ENCODE measurements at regions not wholly inside any gene's neighbourhood (a gene's known extent, or its start where the extent isn't known, plus 50 kb on each side); places are given as distances from the start of the nearest gene placed in this dataset.

GRCh38 chr17:15109608-15110007 is 155.5 kb downstream of the PMP22 start:
- DNase-seq (ENCODE audit: low read depth) = no peak

- DNase-seq (ENCODE audit: low read depth) = no peak
These were observed 156.1 kb downstream of the PMP22 start for GRCh38 chr17:15108992-15109391.

- DNase-seq (ENCODE audit: low read depth) = no peak
These were observed 158.6 kb downstream of the PMP22 start for GRCh38 chr17:15106540-15106939.

GRCh38 chr17:15103785-15104184 is 161.3 kb downstream of the PMP22 start:
- DNase-seq (ENCODE audit: low read depth) = no peak

GRCh38 chr17:15101175-15101574 is 164.0 kb downstream of the PMP22 start:
- DNase-seq (ENCODE audit: low read depth) = no peak

- no peak for DNase-seq (ENCODE audit: low read depth)
These were observed 168.6 kb downstream of the PMP22 start for GRCh38 chr17:15096511-15096910.

GRCh38 chr17:15095935-15096334 is 169.2 kb downstream of the PMP22 start:
- DNase-seq (ENCODE audit: low read depth) = no peak

- no peak for DNase-seq (ENCODE audit: low read depth)
These were observed 172.4 kb downstream of the PMP22 start for GRCh38 chr17:15092762-15093161.

GRCh38 chr17:15092261-15092660 is 172.9 kb downstream of the PMP22 start:
- no peak for DNase-seq (ENCODE audit: low read depth)

GRCh38 chr17:15091825-15092224 is 173.3 kb downstream of the PMP22 start:
- DNase-seq (ENCODE audit: low read depth) = no peak

GRCh38 chr17:15090533-15090932 is 174.6 kb downstream of the PMP22 start:
- no peak for DNase-seq (ENCODE audit: low read depth)

GRCh38 chr17:15087946-15088345 is 177.2 kb downstream of the PMP22 start:
- no peak for DNase-seq (ENCODE audit: low read depth)

- no peak for DNase-seq (ENCODE audit: low read depth)
These were observed 178.3 kb downstream of the PMP22 start for GRCh38 chr17:15086776-15087295.

GRCh38 chr17:15085890-15086677 is 179.0 kb downstream of the PMP22 start:
- DNase-seq (ENCODE audit: low read depth) = no peak

- no peak for DNase-seq (ENCODE audit: low read depth)
These were observed 181.9 kb downstream of the PMP22 start for GRCh38 chr17:15083225-15083624.

GRCh38 chr17:15081008-15081407 is 184.1 kb downstream of the PMP22 start:
- no peak for DNase-seq (ENCODE audit: low read depth)

GRCh38 chr17:15078570-15078969 is 186.6 kb downstream of the PMP22 start:
- no peak for DNase-seq (ENCODE audit: low read depth)

- no peak for DNase-seq (ENCODE audit: low read depth)
These were observed 188.0 kb downstream of the PMP22 start for GRCh38 chr17:15076991-15077663.

GRCh38 chr17:15051933-15052332 is 213.2 kb downstream of the PMP22 start:
- DNase-seq (ENCODE audit: low read depth) = no peak

- no peak for DNase-seq (ENCODE audit: low read depth)
These were observed 215.3 kb downstream of the PMP22 start for GRCh38 chr17:15049795-15050160.

GRCh38 chr17:15048933-15049794 is 216.0 kb downstream of the PMP22 start:
- no peak for DNase-seq (ENCODE audit: low read depth)

GRCh38 chr17:15048381-15048780 is 216.7 kb downstream of the PMP22 start:
- DNase-seq (ENCODE audit: low read depth) = no peak

- DNase-seq (ENCODE audit: low read depth) = no peak
These were observed 222.8 kb downstream of the PMP22 start for GRCh38 chr17:15042311-15042710.
